ENCODE measurements at regions not wholly inside any gene's neighbourhood (a gene's known extent, or its start where the extent isn't known, plus 50 kb on each side); places are given as distances from the start of the nearest gene placed in this dataset.

DNA sequence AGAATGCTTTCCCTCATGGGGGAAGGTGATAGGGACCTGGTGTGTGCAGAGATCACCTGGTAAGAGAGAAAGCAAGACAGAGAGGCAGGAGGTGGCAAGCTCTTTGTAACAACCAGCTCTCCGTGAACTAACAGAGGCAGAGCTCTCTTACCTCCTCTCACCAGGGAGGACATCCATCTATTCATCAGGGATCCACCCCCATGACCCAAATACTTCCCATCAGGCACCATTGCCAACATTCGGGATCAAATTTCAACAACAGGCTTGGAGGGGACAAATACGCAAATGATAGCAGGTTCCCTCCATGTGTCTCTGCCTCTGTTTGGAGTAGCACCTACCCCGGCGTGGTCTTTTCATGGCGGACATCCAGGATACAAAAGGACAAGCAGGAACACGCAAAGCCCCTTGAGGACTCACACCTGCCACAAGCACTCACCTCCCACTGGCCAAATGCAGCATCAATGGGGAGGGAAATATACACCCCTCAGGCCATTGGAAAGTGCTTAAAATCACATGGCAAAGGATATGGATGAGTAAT, 431.2 kb upstream of the AUTS2 start:
- WGBS, 10 experiments, result 23 to 100% (median 88%) methylated on average over 1 to 7 of the region's 7 CpGs; no CpG with 5 or more reads in 3 of the 10 experiments
- in situ Hi-C loops (cut with MboI; ENCODE audit: low pct_unique_long_range_greater_than_20kb in 2 of 9, low sequenced_read_pairs in 9 of 9, unreplicated experiment in 9 of 9), result no loop called here
- H3K27ac ChIP-seq, result no peak overlapping the region
- no peak for ATAC-seq (replicated peaks in 6 of 8)
- H3K4me3 ChIP-seq, result no peak overlapping the region
- peaks cover 0 to under 1% of the 10 kb centered on the region in 2 donors for H3K4me1 ChIP-seq (replicated peaks in 1 of 2)

DNA sequence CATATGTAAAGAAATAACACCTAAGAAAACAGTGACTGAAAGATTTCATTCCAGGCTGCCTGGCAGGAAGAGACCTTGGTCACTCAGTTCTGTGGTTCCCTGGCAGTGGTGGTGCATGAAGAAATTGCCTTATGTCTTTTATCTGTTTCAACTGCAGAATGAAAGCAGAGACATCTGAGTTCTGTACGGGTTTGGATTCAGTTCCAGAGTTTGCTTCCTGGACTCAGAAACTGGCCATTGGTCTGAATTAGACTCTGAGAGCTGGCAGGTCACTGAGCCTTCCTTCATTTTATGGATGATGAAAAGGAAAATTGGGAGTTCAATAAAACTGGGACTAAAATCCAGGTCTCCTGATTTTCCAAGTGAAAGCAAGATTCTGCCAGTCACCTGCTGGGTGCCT, 428.9 kb upstream of the AUTS2 start:
- ATAC-seq (replicated peaks in 6 of 8), result no peak
- in situ Hi-C loops (cut with MboI; ENCODE audit: low pct_unique_long_range_greater_than_20kb in 2 of 9, low sequenced_read_pairs in 9 of 9, unreplicated experiment in 9 of 9), result no loop called here
- Histone ChIP-seq H3K4me1 (replicated peaks in 1 of 2) (peaks cover 9 to 16% of the 10 kb centered on the region in 2 donors), H3K27ac (no peak overlapping the region), H3K4me3 (no peak overlapping the region)
- WGBS, 10 experiments, result 0 to 100% (median 0%) methylated on average over 1 of the region's 1 CpG; no CpG with 5 or more reads in 5 of the 10 experiments

DNA sequence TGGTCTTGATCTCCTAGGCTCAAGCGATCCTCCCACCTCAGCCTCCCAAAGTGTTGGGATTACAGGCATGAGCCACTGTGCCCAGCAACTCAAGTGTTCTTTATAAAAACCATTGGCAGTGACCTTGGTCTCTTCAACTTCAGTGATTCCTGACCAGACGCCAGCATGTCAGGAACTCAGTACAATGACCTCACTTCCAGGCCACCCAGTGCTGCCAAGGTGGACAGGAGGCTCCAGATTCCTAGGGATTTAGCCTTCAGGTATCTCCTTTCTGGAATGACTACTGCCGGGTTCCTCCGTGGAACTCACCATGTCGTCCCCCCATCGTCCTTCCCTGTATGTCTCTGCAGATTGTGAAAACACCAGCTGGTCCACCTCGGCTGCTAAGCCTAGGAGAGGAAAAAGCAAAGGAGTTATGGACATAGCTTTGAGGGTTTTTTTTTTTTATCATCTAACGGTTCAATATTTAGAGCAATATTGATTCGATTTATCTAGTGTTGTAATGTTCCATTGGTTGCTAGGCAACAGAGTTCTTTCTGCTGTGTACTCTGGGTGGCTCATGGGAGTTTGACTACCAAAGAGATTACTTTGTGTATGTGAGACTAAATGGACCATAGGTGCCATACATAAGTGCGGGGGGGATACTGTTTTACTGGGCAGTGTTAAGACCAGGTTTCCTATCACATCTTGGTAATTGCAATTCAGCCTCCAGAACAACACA, 425.8 kb upstream of the AUTS2 start:
- WGBS, 10 experiments, result 13 to 100% (median 70%) methylated on average over 1 to 8 of the region's 10 CpGs
- peak in 4 of 8 experiments; percentile 39 to 81 (median 56) for ATAC-seq (replicated peaks in 6 of 8)
- Histone ChIP-seq H3K4me3 (no peak overlapping the region), H3K4me1 (replicated peaks in 1 of 2) (peaks cover 9 to 16% of the 10 kb centered on the region in 2 donors), H3K27ac (peak overlapping the region in 1 of 2 donors; percentile 4)
- in situ Hi-C loops (cut with MboI; ENCODE audit: low pct_unique_long_range_greater_than_20kb in 2 of 9, low sequenced_read_pairs in 9 of 9, unreplicated experiment in 9 of 9), result no loop called here

DNA sequence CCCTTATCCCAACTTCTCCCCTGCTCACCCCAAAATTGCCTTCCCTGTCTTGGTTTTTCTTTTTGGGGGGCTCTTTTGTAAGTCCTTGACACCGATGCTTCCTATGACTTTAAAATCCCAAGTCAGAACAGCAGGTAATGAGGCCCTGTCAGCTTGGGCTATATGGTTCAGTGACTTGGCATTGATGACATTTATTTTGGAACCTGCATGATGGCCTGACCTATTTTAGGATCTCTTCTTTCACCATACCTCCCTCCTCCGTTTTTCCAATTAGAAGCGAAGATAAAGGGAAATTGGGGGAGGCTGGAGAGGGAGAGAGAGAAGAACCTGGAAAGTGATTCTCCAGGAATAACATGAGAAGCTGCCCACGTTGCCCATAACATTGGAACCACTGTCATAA, 424.9 kb upstream of the AUTS2 start:
- Histone ChIP-seq H3K4me1 (replicated peaks in 1 of 2) (peaks cover 13 to 16% of the 10 kb centered on the region in 2 donors), H3K4me3 (no peak overlapping the region), H3K27ac (no peak overlapping the region)
- in situ Hi-C loops (cut with MboI; ENCODE audit: low pct_unique_long_range_greater_than_20kb in 2 of 9, low sequenced_read_pairs in 9 of 9, unreplicated experiment in 9 of 9), result no loop called here
- WGBS, 10 experiments, result 10 to 92% (median 80%) methylated on average over 1 to 4 of the region's 4 CpGs; no CpG with 5 or more reads in 1 of the 10 experiments
- ATAC-seq (replicated peaks in 6 of 8), result no peak

DNA sequence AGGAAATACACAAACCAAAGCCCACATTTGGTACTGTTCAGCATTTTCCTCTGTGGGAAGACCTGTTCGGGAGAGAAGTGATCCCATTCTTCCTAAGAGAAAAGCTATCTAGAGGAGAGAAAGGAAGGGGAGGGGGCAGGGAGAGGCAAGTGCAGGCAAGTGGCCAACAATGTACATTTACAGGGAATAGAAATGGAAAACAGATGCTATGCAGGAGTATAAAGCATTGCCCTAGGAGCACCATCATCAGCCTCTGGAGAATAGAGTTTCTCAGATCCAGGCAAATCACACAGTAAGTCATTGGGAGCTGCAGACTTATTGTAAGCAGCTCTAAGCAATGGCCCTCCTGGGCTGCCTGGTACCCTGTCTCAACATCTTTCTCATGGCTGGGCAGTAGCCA, 424.4 kb upstream of the AUTS2 start:
- 50 to 100% (median 67%) methylated on average over 1 of the region's 1 CpG; no CpG with 5 or more reads in 7 of the 10 experiments for WGBS, 10 experiments
- in situ Hi-C loops (cut with MboI; ENCODE audit: low pct_unique_long_range_greater_than_20kb in 2 of 9, low sequenced_read_pairs in 9 of 9, unreplicated experiment in 9 of 9), result no loop called here
- ATAC-seq (replicated peaks in 6 of 8), result peak in 1 of 8 experiments; percentile 31
- no peak overlapping the region for H3K4me3 ChIP-seq
- H3K27ac ChIP-seq, result no peak overlapping the region
- H3K4me1 ChIP-seq (replicated peaks in 1 of 2), result peaks cover 13 to 16% of the 10 kb centered on the region in 2 donors

DNA sequence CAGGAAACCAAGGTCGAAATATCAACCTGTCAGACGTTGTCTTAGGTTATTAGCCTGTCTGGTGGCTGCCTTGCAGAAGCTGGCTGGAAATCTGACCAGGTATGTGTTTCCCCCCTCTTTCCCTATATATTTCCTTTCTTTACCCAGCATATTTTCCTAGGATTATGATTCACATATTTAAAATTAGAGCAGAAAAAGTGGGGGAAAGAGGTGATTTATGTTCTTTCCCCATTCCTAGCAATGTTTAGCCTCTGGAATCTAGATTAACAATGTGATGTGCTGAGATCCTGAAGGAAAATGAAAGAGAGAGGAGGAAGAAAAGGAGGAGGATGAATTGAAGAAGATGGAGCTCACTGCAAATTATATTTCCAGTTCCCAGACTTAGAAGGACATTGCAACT, 421.4 kb upstream of the AUTS2 start:
- ATAC-seq (replicated peaks in 6 of 8), result no peak
- peaks cover 13 to 16% of the 10 kb centered on the region in 2 donors for H3K4me1 ChIP-seq (replicated peaks in 1 of 2)

DNA sequence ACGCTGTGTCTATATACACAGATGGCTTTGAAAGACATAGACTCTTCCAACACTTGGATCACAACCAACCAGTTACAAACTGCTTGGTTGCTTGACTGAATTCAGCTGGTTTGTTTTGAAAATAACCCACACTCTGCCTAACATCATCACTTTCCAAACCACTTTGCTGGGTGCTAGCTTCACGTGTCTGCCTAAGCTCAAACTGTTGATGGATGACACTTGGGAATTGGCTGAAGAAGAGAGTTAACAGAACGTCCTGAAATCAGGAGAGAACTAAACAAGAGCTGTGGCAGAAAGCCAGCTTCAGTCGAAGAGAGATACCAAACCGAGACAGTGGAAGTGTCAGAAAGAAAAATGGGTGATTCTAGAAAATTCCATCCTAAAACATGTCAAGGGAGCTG, 420.8 kb upstream of the AUTS2 start:
- 19 to 100% (median 58%) methylated on average over 1 to 5 of the region's 5 CpGs; no CpG with 5 or more reads in 1 of the 10 experiments for WGBS, 10 experiments
- Histone ChIP-seq H3K4me3 (no peak overlapping the region), H3K27ac (no peak overlapping the region), H3K4me1 (replicated peaks in 1 of 2) (peaks cover 11% of the 10 kb centered on the region in 2 donors)
- ATAC-seq (replicated peaks in 6 of 8), result no peak
- in situ Hi-C loops (cut with MboI; ENCODE audit: low pct_unique_long_range_greater_than_20kb in 2 of 9, low sequenced_read_pairs in 9 of 9, unreplicated experiment in 9 of 9), result no loop called here

More for the DNA sequence above, 421.4 kb upstream of the AUTS2 start:
- Histone ChIP-seq H3K4me3 (no peak overlapping the region), H3K27ac (no peak overlapping the region)
- 0 to 93% (median 80%) methylated on average over 2 of the region's 2 CpGs; no CpG with 5 or more reads in 2 of the 10 experiments for WGBS, 10 experiments
- in situ Hi-C loops (cut with MboI; ENCODE audit: low pct_unique_long_range_greater_than_20kb in 2 of 9, low sequenced_read_pairs in 9 of 9, unreplicated experiment in 9 of 9), result no loop called here

DNA sequence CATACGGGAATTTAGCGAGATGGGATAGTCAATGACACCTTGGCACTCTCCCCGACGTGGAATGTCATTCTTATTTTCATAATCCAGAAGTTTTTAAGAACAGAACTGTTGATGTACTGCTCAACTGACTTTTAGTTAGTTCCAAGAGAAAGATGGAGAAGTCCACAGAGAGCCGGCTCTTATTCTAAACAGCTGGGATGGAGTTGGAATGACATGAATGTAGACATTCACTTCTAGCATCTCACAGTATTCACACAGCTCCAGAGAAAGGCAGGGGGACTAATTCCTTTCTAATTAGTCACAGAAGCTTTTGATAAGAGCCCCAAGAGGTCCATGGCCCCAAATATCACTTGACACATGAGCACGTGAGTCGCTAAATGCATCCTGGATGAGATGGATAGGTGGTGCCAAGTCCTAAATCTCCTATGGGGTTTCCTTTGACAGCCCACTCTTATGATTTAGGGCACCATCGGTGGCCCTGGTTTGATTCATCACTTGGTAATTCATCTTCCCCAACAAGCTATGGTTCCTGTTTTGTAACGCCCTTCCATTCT, 420.3 kb upstream of the AUTS2 start:
- in situ Hi-C loops (cut with MboI; ENCODE audit: low pct_unique_long_range_greater_than_20kb in 2 of 9, low sequenced_read_pairs in 9 of 9, unreplicated experiment in 9 of 9), result no loop called here
- 0 to 86% (median 40%) methylated on average over 1 to 9 of the region's 9 CpGs for WGBS, 10 experiments
- ATAC-seq (replicated peaks in 6 of 8), result peak in 2 of 8 experiments; percentile 61 to 67

DNA sequence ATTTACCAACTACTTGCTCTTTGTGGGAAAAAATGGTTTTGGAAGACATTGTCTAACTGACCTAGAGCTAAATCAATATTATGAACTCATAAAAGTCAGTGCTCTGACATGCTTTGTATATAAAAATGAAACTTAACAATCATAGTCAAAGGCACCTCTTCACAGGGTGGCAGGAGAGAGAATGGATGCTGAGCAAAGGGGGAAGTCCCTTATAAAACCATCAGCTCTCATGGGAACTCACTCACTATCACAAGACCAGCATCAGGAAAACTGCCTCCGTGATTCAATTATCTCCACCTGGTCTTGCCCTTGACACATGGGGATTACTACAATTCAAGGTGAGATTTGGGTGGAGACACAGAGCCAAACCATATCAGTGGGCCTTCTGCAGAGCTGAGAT, 417.6 kb upstream of the AUTS2 start:
- H3K4me1 ChIP-seq (replicated peaks in 1 of 2), result peaks cover 0 to 3% of the 10 kb centered on the region in 2 donors
- in situ Hi-C loops (cut with MboI; ENCODE audit: low pct_unique_long_range_greater_than_20kb in 2 of 9, low sequenced_read_pairs in 9 of 9, unreplicated experiment in 9 of 9), result no loop called here
- no peak overlapping the region for H3K4me3 ChIP-seq
- 20 to 80% (median 20%) methylated on average over 1 of the region's 1 CpG; no CpG with 5 or more reads in 7 of the 10 experiments for WGBS, 10 experiments
- ATAC-seq (replicated peaks in 6 of 8), result no peak
- no peak overlapping the region for H3K27ac ChIP-seq

More for the DNA sequence above, 420.3 kb upstream of the AUTS2 start:
- Histone ChIP-seq H3K4me1 (replicated peaks in 1 of 2) (peaks cover 5% of the 10 kb centered on the region in 2 donors), H3K27ac (no peak overlapping the region), H3K4me3 (no peak overlapping the region)

DNA sequence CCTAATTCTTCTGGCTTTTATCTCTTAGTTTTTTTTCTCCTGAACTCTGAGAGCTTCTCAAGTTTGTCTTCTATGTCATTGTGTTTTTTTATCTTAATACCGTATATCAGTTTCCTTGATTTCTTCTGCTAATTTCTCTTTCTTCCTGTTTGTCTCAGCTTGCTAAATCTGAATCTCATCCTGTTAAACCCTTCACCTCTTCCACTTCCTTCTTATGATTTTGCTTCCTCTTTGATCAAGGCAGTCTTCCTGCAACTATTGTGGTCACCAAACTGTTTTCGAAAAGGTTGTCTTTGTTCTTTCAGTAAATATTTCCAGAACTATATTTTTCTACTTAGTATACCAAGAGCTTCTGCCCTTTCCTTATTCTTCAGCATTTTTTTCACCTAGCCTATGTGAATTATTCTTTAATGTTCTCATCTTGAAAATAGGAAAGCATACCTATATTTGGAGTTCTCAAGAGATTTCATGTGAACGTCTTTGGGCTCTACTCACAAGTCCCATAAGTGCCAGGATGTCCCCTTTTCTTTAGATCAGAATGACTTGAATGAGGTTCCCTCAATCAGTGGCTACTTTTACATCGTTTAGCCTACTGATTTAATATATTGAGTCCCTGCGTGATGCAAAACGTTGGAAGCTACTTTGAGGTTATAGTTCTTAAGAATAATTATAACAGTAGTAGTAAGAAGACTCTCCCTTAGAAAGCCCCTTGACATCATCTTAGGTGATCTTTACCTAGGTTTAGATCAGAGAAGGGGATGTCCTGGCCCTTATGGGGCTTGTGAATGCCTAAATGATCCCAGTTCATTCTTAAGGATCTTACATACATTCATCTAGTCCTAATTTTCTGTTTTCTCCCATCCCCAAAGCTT, 415.4 kb upstream of the AUTS2 start:
- 3 to 98% (median 89%) methylated on average over 2 to 6 of the region's 6 CpGs; no CpG with 5 or more reads in 1 of the 10 experiments for WGBS, 10 experiments

DNA sequence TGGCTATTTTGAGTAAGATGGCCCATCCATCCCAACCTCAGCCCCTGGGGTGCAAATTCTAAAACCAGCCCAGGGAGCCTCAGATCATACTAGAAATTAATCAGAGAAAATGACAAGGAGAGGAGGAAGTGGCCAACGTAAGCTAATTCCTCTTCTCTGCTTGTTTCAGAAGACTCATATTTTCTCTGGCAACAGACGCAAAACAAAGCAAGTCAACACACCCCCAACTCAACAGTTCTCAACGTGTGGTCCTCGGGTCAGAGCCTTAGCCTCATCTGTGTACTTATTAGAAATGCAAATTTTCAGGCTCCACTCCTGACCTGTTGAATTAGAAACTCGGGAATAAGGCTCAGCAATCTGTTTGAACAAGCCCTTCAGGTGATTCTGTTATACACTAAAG, 413.9 kb upstream of the AUTS2 start:
- 0 to 87% (median 71%) methylated on average over 1 to 5 of the region's 5 CpGs; no CpG with 5 or more reads in 1 of the 10 experiments for WGBS, 10 experiments
- ATAC-seq (replicated peaks in 6 of 8), result no peak
- H3K27ac ChIP-seq, result no peak overlapping the region
- H3K4me3 ChIP-seq, result no peak overlapping the region
- in situ Hi-C loops (cut with MboI; ENCODE audit: low pct_unique_long_range_greater_than_20kb in 2 of 9, low sequenced_read_pairs in 9 of 9, unreplicated experiment in 9 of 9), result no loop called here
- H3K4me1 ChIP-seq (replicated peaks in 1 of 2), result no peaks in the 10 kb centered on the region

More for the DNA sequence above, 415.4 kb upstream of the AUTS2 start:
- H3K27ac ChIP-seq, result no peak overlapping the region
- no peak overlapping the region for H3K4me3 ChIP-seq
- in situ Hi-C loops (cut with MboI; ENCODE audit: low pct_unique_long_range_greater_than_20kb in 2 of 9, low sequenced_read_pairs in 9 of 9, unreplicated experiment in 9 of 9), result no loop called here
- H3K4me1 ChIP-seq (replicated peaks in 1 of 2), result peaks cover 0 to 3% of the 10 kb centered on the region in 2 donors
- no peak for ATAC-seq (replicated peaks in 6 of 8)

DNA sequence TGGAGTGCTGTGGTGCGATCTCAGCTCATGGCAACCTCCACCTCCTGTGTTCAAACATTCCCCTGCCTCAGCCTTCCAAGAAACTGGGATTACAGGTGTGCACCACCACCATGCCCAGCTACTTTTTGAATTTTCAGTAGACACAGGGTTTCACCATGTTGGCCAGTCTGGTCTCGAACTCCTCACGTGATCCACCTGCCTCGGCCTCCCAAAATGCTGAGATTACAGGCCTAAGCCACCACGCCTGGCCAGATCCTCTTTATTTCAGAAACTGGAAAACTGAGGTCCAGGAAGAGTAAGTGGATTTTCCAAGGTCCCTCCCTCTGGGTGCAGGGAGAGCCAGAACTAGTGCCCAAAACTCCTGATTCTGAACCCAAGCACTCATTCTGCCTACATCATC, 413.1 kb upstream of the AUTS2 start:
- Histone ChIP-seq H3K4me3 (no peak overlapping the region), H3K27ac (no peak overlapping the region), H3K4me1 (replicated peaks in 1 of 2) (no peaks in the 10 kb centered on the region)
- no peak for ATAC-seq (replicated peaks in 6 of 8)
- WGBS, 10 experiments, result 23 to 100% (median 91%) methylated on average over 1 to 5 of the region's 5 CpGs
- in situ Hi-C loops (cut with MboI; ENCODE audit: low pct_unique_long_range_greater_than_20kb in 2 of 9, low sequenced_read_pairs in 9 of 9, unreplicated experiment in 9 of 9), result no loop called here

DNA sequence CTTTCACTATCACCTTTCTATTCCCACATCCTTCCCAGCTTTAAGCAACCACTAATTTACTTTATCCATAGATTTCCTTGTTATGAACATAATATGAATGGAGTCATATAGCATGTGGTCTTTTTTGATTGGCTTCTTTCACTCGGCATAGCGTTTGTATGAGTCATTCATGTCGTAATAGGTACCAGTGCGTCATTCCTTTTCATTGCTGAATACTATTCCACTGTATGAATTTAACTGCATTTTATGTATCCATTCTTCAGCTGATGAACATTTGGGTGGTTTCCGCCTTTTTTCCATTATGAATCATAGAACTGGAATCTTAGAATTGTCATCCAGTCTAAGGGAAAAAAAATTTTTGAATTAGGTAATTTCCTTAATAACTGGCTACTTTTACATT, 411.3 kb upstream of the AUTS2 start:
- no peak for ATAC-seq (replicated peaks in 6 of 8)
- in situ Hi-C loops (cut with MboI; ENCODE audit: low pct_unique_long_range_greater_than_20kb in 2 of 9, low sequenced_read_pairs in 9 of 9, unreplicated experiment in 9 of 9), result no loop called here

More for the DNA sequence above, 411.3 kb upstream of the AUTS2 start:
- no peaks in the 10 kb centered on the region for H3K4me1 ChIP-seq (replicated peaks in 1 of 2)
- no peak overlapping the region for H3K4me3 ChIP-seq
- no peak overlapping the region for H3K27ac ChIP-seq
- WGBS, 10 experiments, result 10 to 96% (median 90%) methylated on average over 1 to 5 of the region's 5 CpGs; no CpG with 5 or more reads in 1 of the 10 experiments

All from motor neuron (in vitro differentiated cells).